K562 (cell line): ENCODE measurements at regions not wholly inside any gene's neighbourhood (a gene's known extent, or its start where the extent isn't known, plus 50 kb on each side); places are given as distances from the start of the nearest gene placed in this dataset.

Experiments
- ATAC-seq: fragments of 200-7000 bp; cut with Tn5 transposase; 3 replicates; pipeline ENCODE4 v1.9.1; 2020; ENCODE audit warnings: moderate library complexity
- BruUV-seq: library from RNA; stranded (reverse); fragments of 400-500 nt; replicated peaks from 2 replicates; lab custom pipeline; 2021; lab: Mats Ljungman, UMichigan
- CTCF ChIA-PET: fragments of 300-600 bp; formaldehyde crosslinking; extraction: SDS; loops from one replicate; lab custom pipeline; 2021; ENCODE audit warnings: low intra/inter-chr PET ratio; lab: Yijun Ruan, JAX
- POLR2A ChIA-PET: fragments of 300-600, 350-650 bp; sonication (Branson Sonifier 250); formaldehyde crosslinking; extraction: SDS; loops from one replicate; lab custom pipeline; 2021; ENCODE audit warnings: antibody characterized with exemption, inconsistent platforms; lab: Yijun Ruan, JAX
- DNase-seq, 4 experiments: peaks; one replicate each; pipeline versions ENCODE4 v3.0.0 to v3.0.0-alpha.2; 2011 to 2018; ENCODE audit warnings: low spot score in 3 of 4, mixed read lengths in 3 of 4; ENCODE audit errors: extremely low read depth in 1 of 4
- FAIRE-seq: peaks from 2 replicates; lab custom pipeline; 2011; peaks lifted over from hg19 to GRCh38; lab: Jason Lieb, UNC
- H2AFZ ChIP-seq: 2 replicates; pipeline ENCODE4 v1.6.0; 2011; ENCODE audit warnings: low read depth, low read length, control low read depth, inconsistent platforms
- H3K27ac ChIP-seq: fragments of 200-600 bp; 3 replicates; pipeline ENCODE4 v1.8.0; 2011; ENCODE audit warnings: low read depth, mild to moderate bottlenecking, control low read depth, inconsistent platforms, low read length, moderate library complexity, mixed read lengths; ENCODE audit errors: extremely low read depth
- H3K27me3 ChIP-seq, 2 experiments: fragments of 300-600 bp in 1 of 2; 2 replicates in 1 of 2; 3 replicates in 1 of 2; pipeline versions ENCODE4 v1.6.0 to v1.8.0; 2011; ENCODE audit warnings: inconsistent platforms in 2 of 2, low read length in 2 of 2, mild to moderate bottlenecking in 1 of 2, mixed read lengths in 1 of 2, moderate library complexity in 1 of 2; ENCODE audit not compliant: control insufficient read depth in 2 of 2, insufficient read depth in 2 of 2
- H3K36me3 ChIP-seq: fragments of 300-600 bp; 3 replicates; pipeline ENCODE4 v1.8.0; 2011; ENCODE audit warnings: mild to moderate bottlenecking, low read length, inconsistent platforms; ENCODE audit not compliant: control insufficient read depth, insufficient read depth
- H3K4me1 ChIP-seq, 2 experiments: fragments of 200-600 bp in 1 of 2; replicated peaks in 1 of 2; 2 replicates in 1 of 2; 3 replicates in 1 of 2; pipeline versions ENCODE4 v1.5.1 to v1.8.0; 2011; ENCODE audit warnings: inconsistent platforms in 2 of 2, low read length in 2 of 2, mild to moderate bottlenecking in 1 of 2, mixed read lengths in 1 of 2, moderate library complexity in 1 of 2; ENCODE audit not compliant: control insufficient read depth in 2 of 2, insufficient read depth in 2 of 2
- H3K4me2 ChIP-seq: 2 replicates; pipeline ENCODE4 v1.6.1; 2011; ENCODE audit warnings: low read length, control low read depth, inconsistent platforms, mixed read lengths; ENCODE audit not compliant: insufficient read depth
- H3K4me3 ChIP-seq: fragments of 200-600 bp; sonication (generic), shearing (Covaris generic); 2 replicates; pipeline ENCODE4 v1.5.1; 2016; ENCODE audit warnings: control low read depth, inconsistent platforms
- H3K79me2 ChIP-seq: fragments of 200-600 bp; 3 replicates; pipeline ENCODE4 v1.8.0; 2011; ENCODE audit warnings: low read length, inconsistent platforms; ENCODE audit not compliant: control insufficient read depth, insufficient read depth
- H3K9ac ChIP-seq, 2 experiments: 2 replicates each; pipeline versions ENCODE4 v1.6.0 to v1.6.1; 2011; ENCODE audit warnings: low read depth in 2 of 2, low read length in 2 of 2, control low read depth in 1 of 2, inconsistent platforms in 1 of 2, mild to moderate bottlenecking in 1 of 2, mixed read lengths in 1 of 2; ENCODE audit not compliant: insufficient read depth in 1 of 2
- H3K9me1 ChIP-seq: one replicate; pipeline ENCODE4 v1.6.0; 2011; ENCODE audit warnings: inconsistent platforms, mild to moderate bottlenecking, low read length, moderate library complexity; ENCODE audit not compliant: control insufficient read depth, insufficient read depth
- H3K9me3 ChIP-seq: replicated peaks from 2 replicates; pipeline ENCODE4 v1.5.1; 2011; ENCODE audit warnings: low read depth, low read length, inconsistent platforms; ENCODE audit not compliant: control insufficient read depth, insufficient read depth
- H4K20me1 ChIP-seq: replicated peaks from 2 replicates; pipeline ENCODE4 v1.6.1; 2011; ENCODE audit warnings: low read length, inconsistent platforms, mixed read lengths; ENCODE audit not compliant: control insufficient read depth, insufficient read depth
- CCAR2 ChIP-seq: fragments of 200-400 bp; formaldehyde crosslinking; IDR thresholded peaks from 2 replicates; pipeline ENCODE4 v1.6.1; 2017; ENCODE audit warnings: mild to moderate bottlenecking, low read depth, low read length
- CSDE1 ChIP-seq, 2 experiments: fragments of 450-650 bp; IDR thresholded peaks; 2 replicates each; pipeline ENCODE4 v1.6.1; 2016; ENCODE audit warnings: mild to moderate bottlenecking in 1 of 2
- DNMT1 ChIP-seq: fragments of 450-650 bp; IDR thresholded peaks from 2 replicates; pipeline ENCODE4 v1.6.1; 2016; ENCODE audit warnings: antibody characterized with exemption, mild to moderate bottlenecking
- EHMT2 ChIP-seq: fragments of 450-650 bp; IDR thresholded peaks from 2 replicates; pipeline ENCODE4 v1.6.1; 2018; ENCODE audit warnings: antibody characterized with exemption
- FOXA3 ChIP-seq, 2 experiments: fragments of 450-650 bp in 1 of 2; sonication (generic) in 1 of 2; formaldehyde crosslinking; IDR thresholded peaks in 1 of 2; conservative IDR thresholded peaks in 1 of 2; 2 replicates each; pipeline versions ENCODE4 v1.4.0 to v1.8.0; 2020 to 2022; ENCODE audit warnings: mild to moderate bottlenecking in 2 of 2, missing genetic modification reagents in 1 of 2
- LARP7 ChIP-seq: fragments of 450-650 bp; IDR thresholded peaks from 2 replicates; pipeline ENCODE4 v1.6.1; 2016
- PCBP1 ChIP-seq: fragments of 200-400 bp; formaldehyde crosslinking; IDR thresholded peaks from 2 replicates; pipeline ENCODE4 v1.6.1; 2018; ENCODE audit warnings: mild to moderate bottlenecking, low read depth, low read length; ENCODE audit not compliant: poor library complexity, severe bottlenecking
- RBM17 ChIP-seq: fragments of 200-400 bp; formaldehyde crosslinking; IDR thresholded peaks from 2 replicates; pipeline ENCODE4 v1.6.1; 2017; ENCODE audit warnings: low read depth, mild to moderate bottlenecking, low read length, borderline replicate concordance
- SIRT6 ChIP-seq: IDR thresholded peaks from one replicate; pipeline ENCODE4 v1.6.1; 2012; ENCODE audit warnings: low read depth, mild to moderate bottlenecking, control low read depth, inconsistent platforms, low read length, moderate library complexity
- STAT5B ChIP-seq: fragments of 250-450 bp; sonication (Bioruptor Pico); IDR thresholded peaks from 2 replicates; pipeline ENCODE4 v1.8.0; 2021; ENCODE audit warnings: mild to moderate bottlenecking, inconsistent platforms
- TAF7 ChIP-seq: fragments of 450-650 bp; IDR thresholded peaks from 2 replicates; pipeline ENCODE4 v1.6.1; 2016; ENCODE audit warnings: missing genetic modification characterization, missing compliant biosample characterization
- TEAD2 ChIP-seq: fragments of 450-650 bp; IDR thresholded peaks from 2 replicates; pipeline ENCODE4 v1.6.1; 2016; ENCODE audit warnings: missing genetic modification characterization, control low read depth, missing compliant biosample characterization
- ZFP30 ChIP-seq: fragments of 250-450 bp; sonication (Bioruptor Pico); IDR thresholded peaks from 2 replicates; pipeline ENCODE4 v1.8.0; 2022; ENCODE audit warnings: moderate library complexity, mild to moderate bottlenecking, inconsistent platforms, borderline replicate concordance
- ZNF3 ChIP-seq: fragments of 250-450 bp; sonication (Bioruptor Pico); IDR thresholded peaks from 2 replicates; pipeline ENCODE4 v1.5.0; 2021; ENCODE audit warnings: mild to moderate bottlenecking, moderate library complexity
- ZNF707 ChIP-seq: fragments of 250-450 bp; sonication (Bioruptor Pico); conservative IDR thresholded peaks from 2 replicates; pipeline ENCODE4 v1.8.0; 2022; ENCODE audit warnings: inconsistent platforms, mild to moderate bottlenecking, moderate library complexity
- WGBS: fragments of 100-300 bp; shearing (Covaris generic); methylation state at CpG from one replicate; pipeline ENCODE4 v1.1.6; 2016; ENCODE audit warnings: low coverage, mixed read lengths; ENCODE audit not compliant: insufficient coverage; ENCODE audit errors: missing lambda C conversion rate; 5-methylcytosine and 5-hydroxymethylcytosine counted together
- in situ Hi-C: fragments of 300-500 bp; cut with MboI; formaldehyde crosslinking; loops from 4 replicates; pipeline ENCODE4 v1.15.0; 2018; ENCODE audit warnings: inconsistent platforms, mixed read lengths
- intact Hi-C: fragments of 100-400 bp; cut with micrococcal nuclease; formaldehyde crosslinking; loops from 2 replicates; pipeline ENCODE4 v1.14.2; 2022
- TF ChIP-seq, protein P1 (sequence below): sonication (generic); formaldehyde crosslinking; IDR thresholded peaks from 2 replicates; pipeline ENCODE4 v1.8.0; 2022; ENCODE audit warnings: missing genetic modification reagents, mild to moderate bottlenecking, borderline replicate concordance

DNA sequence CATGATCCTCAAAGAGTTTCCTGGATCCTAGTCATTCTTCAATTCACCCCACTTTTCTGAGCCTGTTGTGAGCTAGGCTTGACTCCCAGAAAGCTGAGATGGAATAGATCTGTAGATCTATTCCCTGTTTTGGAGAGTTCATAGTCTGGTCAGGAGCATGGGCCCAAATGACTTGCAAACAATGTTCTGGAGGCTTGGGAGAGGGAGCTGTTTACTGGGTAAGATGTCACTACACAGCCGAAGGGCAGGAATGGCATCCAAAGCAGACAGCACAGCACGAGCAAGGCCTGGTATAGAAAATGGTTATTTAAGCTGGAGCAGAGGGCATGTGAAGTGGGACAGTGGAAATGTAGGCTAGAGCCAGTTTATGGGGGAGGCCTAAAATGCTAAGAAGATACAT is 152.5 kb upstream of the ALDH1B1 start:
- no peak overlapping the region for H3K4me2 ChIP-seq
- no peak for DNase-seq
- POLR2A ChIA-PET: interaction anchor here (1.0 kb wide), 1 partner anchor 9 kb away, joined by 3 read pairs; no protein-coding TSS in a partner anchor
- H3K36me3 ChIP-seq: no peaks in the 10 kb centered on the region
- ATAC-seq: no peak
- FAIRE-seq: no peak
- no peaks in the 10 kb centered on the region for H3K79me2 ChIP-seq
- no peaks in the 10 kb centered on the region for H3K9me3 ChIP-seq
- H3K27me3 ChIP-seq: peaks cover 4 to 9% of the 10 kb centered on the region in 2 experiments; a peak in 3 of 5 replicates
- intact Hi-C loops: no loop called here
- 3% methylated on average over 2 of the region's 2 CpGs for WGBS
- H2AFZ ChIP-seq: no peak overlapping the region
- H3K9me1 ChIP-seq: no peaks in the 10 kb centered on the region
- TF ChIP-seq LARP7: no peak
- TF ChIP-seq, all 486 proteins: peak for 0
- Histone ChIP-seq H4K20me1 (no peaks in the 10 kb centered on the region), H3K4me3 (no peak overlapping the region), H3K27ac (no peak overlapping the region), H3K9ac (no peak overlapping the region), H3K4me1 (no peaks in the 10 kb centered on the region)
- in situ Hi-C loops: no loop called here
- no TSS peak for BruUV-seq
- CTCF ChIA-PET: no interaction called here

- in situ Hi-C loops (no loop called here), intact Hi-C loops (loop anchor here (5.0 kb wide), 1 partner anchor 48 kb away; no protein-coding TSS in a partner anchor)
- POLR2A ChIA-PET: no interaction called here
- peaks cover 21 to 41% of the 10 kb centered on the region in 2 experiments for H3K27me3 ChIP-seq
- no TSS peak for BruUV-seq
- no peak for ATAC-seq
- no peaks in the 10 kb centered on the region for H3K9me1 ChIP-seq
- CTCF ChIA-PET: no interaction called here
- no peaks in the 10 kb centered on the region for H3K9me3 ChIP-seq
- no peak overlapping the region for H3K9ac ChIP-seq
- DNase-seq: no peak
- no peak overlapping the region for H3K4me3 ChIP-seq
- no peaks in the 10 kb centered on the region for H3K4me1 ChIP-seq
- H3K27ac ChIP-seq: no peak overlapping the region
- H3K4me2 ChIP-seq: no peak overlapping the region
- FAIRE-seq: no peak
- no peaks in the 10 kb centered on the region for H3K79me2 ChIP-seq
- WGBS: 0% methylated on average over 5 of the region's 5 CpGs
- no peaks in the 10 kb centered on the region for H3K36me3 ChIP-seq
- peaks cover 10% of the 10 kb centered on the region; the same call in 1 of the 2 replicates for H4K20me1 ChIP-seq
- no peak overlapping the region for H2AFZ ChIP-seq
- TF ChIP-seq ZFP30 (CRISPR knock-in tag): no peak
- TF ChIP-seq, protein P1, sequence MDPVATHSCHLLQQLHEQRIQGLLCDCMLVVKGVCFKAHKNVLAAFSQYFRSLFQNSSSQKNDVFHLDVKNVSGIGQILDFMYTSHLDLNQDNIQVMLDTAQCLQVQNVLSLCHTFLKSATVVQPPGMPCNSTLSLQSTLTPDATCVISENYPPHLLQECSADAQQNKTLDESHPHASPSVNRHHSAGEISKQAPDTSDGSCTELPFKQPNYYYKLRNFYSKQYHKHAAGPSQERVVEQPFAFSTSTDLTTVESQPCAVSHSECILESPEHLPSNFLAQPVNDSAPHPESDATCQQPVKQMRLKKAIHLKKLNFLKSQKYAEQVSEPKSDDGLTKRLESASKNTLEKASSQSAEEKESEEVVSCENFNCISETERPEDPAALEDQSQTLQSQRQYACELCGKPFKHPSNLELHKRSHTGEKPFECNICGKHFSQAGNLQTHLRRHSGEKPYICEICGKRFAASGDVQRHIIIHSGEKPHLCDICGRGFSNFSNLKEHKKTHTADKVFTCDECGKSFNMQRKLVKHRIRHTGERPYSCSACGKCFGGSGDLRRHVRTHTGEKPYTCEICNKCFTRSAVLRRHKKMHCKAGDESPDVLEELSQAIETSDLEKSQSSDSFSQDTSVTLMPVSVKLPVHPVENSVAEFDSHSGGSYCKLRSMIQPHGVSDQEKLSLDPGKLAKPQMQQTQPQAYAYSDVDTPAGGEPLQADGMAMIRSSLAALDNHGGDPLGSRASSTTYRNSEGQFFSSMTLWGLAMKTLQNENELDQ (CRISPR knock-in tag): no peak
- TF ChIP-seq EHMT2: no peak
- TF ChIP-seq RBM17: no peak
- no peak for TF ChIP-seq SIRT6
- TF ChIP-seq STAT5B: no peak
- TF ChIP-seq CCAR2: no peak
- TF ChIP-seq ZNF3: no peak
- TF ChIP-seq ZNF707 (CRISPR knock-in tag): no peak
- TF ChIP-seq DNMT1: no peak
- no peak for TF ChIP-seq CSDE1 (IDR thresholded peaks at IDR 0.05)
- TF ChIP-seq TAF7 (tag): no peak
- no peak for TF ChIP-seq PCBP1
- no peak for TF ChIP-seq FOXA3 (CRISPR knock-in tag; conservative IDR thresholded peaks at IDR 0.05 in 1 of 2, IDR thresholded peaks at IDR 0.05 in 1 of 2)
- TF ChIP-seq TEAD2 (tag): no peak
Observed at GRCh38 chr9:38235244-38235643, 157.3 kb upstream of the ALDH1B1 start.
